Thyroid gland (tissue), 4 donors: ENCODE measurements at regions not wholly inside any gene's neighbourhood (a gene's known extent, or its start where the extent isn't known, plus 50 kb on each side); places are given as distances from the start of the nearest gene placed in this dataset.

Experiments used
- CTCF ChIP-seq, 6 experiments: fragments of 200-600 bp in 3 of 6; fragments of 450-650 bp in 3 of 6; sonication (generic) in 3 of 6; IDR thresholded peaks; one replicate each; pipeline ENCODE4 v1.5.1; 2016 to 2019; ENCODE audit warnings: antibody characterized with exemption in 6 of 6, mild to moderate bottlenecking in 2 of 6, inconsistent platforms in 1 of 6, moderate library complexity in 1 of 6
- POLR2A ChIP-seq, 2 donors: fragments of 450-650 bp; IDR thresholded peaks; one replicate each; pipeline ENCODE4 v1.6.1; 2017; ENCODE audit warnings: antibody characterized with exemption in 2 of 2, mild to moderate bottlenecking in 2 of 2, moderate library complexity in 1 of 2

GRCh38 chr6:144434308-144434990 is 149.3 kb downstream of the UTRN start:
- TF ChIP-seq POLR2A (IDR thresholded peaks at IDR 0.05) (no peak), CTCF (IDR thresholded peaks at IDR 0.05) (no peak)
